HG03460 (cell line): ENCODE measurements at regions not wholly inside any gene's neighbourhood (a gene's known extent, or its start where the extent isn't known, plus 50 kb on each side); places are given as distances from the start of the nearest gene placed in this dataset.
A peak's percentile ranks its signal among the peaks of the same experiment; 100 is the strongest.
"Not testable (repeated sequence)": the region's sequence is repeated elsewhere in the genome, so short reads cannot be mapped to it uniquely, and the experiment has no call there.

Experiments
- ATAC-seq: cut with Tn5 transposase; IDR thresholded peaks from one replicate; pipeline ENCODE4 v1.9.1; 2021; ENCODE audit not compliant: unreplicated experiment

- no peak for ATAC-seq
Measured at GRCh38 chr1:79539001-79539400, 532.5 kb upstream of the ADGRL4 start.

GRCh38 chr1:79532555-79532954 lies 526.0 kb upstream of the ADGRL4 start:
- no peak for ATAC-seq

- no peak for ATAC-seq
Measured at GRCh38 chr1:79531790-79532189, 525.3 kb upstream of the ADGRL4 start.

GRCh38 chr1:79530476-79530875 lies 523.9 kb upstream of the ADGRL4 start:
- no peak for ATAC-seq

GRCh38 chr1:79530055-79530454 lies 523.5 kb upstream of the ADGRL4 start:
- ATAC-seq: no peak

- ATAC-seq: no peak
Measured at GRCh38 chr1:79524126-79524525, 517.6 kb upstream of the ADGRL4 start.

- ATAC-seq: no peak
Measured at GRCh38 chr1:79519084-79519760, 512.7 kb upstream of the ADGRL4 start.

GRCh38 chr1:79517470-79518224 lies 511.1 kb upstream of the ADGRL4 start:
- no peak for ATAC-seq

GRCh38 chr1:79507770-79508169 lies 501.2 kb upstream of the ADGRL4 start:
- no peak for ATAC-seq

- ATAC-seq: no peak
Measured at GRCh38 chr1:79501153-79501552, 494.6 kb upstream of the ADGRL4 start.

GRCh38 chr1:79499541-79499940 lies 493.0 kb upstream of the ADGRL4 start:
- ATAC-seq: no peak

GRCh38 chr1:79497193-79497773 lies 490.8 kb upstream of the ADGRL4 start:
- ATAC-seq: peak; percentile 76

- ATAC-seq: no peak
Measured at GRCh38 chr1:79496129-79496528, 489.6 kb upstream of the ADGRL4 start.

GRCh38 chr1:79493702-79494101 lies 487.2 kb upstream of the ADGRL4 start:
- ATAC-seq: not testable (repeated sequence)

- ATAC-seq: not testable (repeated sequence)
Measured at GRCh38 chr1:79488572-79489121, 482.1 kb upstream of the ADGRL4 start.

- no peak for ATAC-seq
Measured at GRCh38 chr1:79478728-79479373, 472.3 kb upstream of the ADGRL4 start.

- no peak for ATAC-seq
Measured at GRCh38 chr1:79478160-79478559, 471.6 kb upstream of the ADGRL4 start.

- ATAC-seq: peak; percentile 72
Measured at GRCh38 chr1:79472067-79472656, 465.6 kb upstream of the ADGRL4 start.

GRCh38 chr1:79469139-79469538 lies 462.6 kb upstream of the ADGRL4 start:
- ATAC-seq: no peak

GRCh38 chr1:79460773-79461436 lies 454.4 kb upstream of the ADGRL4 start:
- ATAC-seq: peak; percentile 97
